ENCODE measurements at regions not wholly inside any gene's neighbourhood (a gene's known extent, or its start where the extent isn't known, plus 50 kb on each side); places are given as distances from the start of the nearest gene placed in this dataset.

DNA sequence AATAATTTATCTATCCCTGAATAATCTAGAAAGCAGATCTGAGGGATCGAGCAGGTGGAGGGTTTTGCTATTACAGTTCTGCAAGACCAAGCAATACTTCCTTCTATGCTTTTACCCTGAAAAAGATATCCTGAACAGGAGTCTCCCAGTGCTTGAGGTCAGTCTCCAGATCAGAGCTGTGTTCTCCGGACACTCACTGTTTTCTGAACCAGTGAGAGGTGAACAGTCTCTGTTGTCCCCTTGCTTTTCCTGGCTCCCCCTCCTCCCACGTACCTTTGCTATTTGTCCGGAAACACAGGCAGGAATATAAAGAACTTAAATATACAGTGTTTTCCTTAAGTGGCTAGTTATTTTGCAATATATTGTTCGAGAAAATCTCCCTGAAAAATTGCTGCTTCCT, 116.6 kb downstream of the ATXN3L start:
- no peak for TF ChIP-seq RXRA (IDR thresholded peaks at IDR 0.05; ENCODE audit: borderline replicate concordance, low read depth)
- TF ChIP-seq TAF1 (IDR thresholded peaks at IDR 0.05; ENCODE audit: borderline replicate concordance, low read depth, low read length), result no peak
- no peak for TF ChIP-seq FOSL2 (IDR thresholded peaks at IDR 0.05; ENCODE audit: borderline replicate concordance, low read depth)
- no peak for TF ChIP-seq EP300 (IDR thresholded peaks at IDR 0.05; ENCODE audit: borderline replicate concordance in 1 of 2, low read depth in 1 of 2, low read length in 1 of 2)
- TF ChIP-seq NRF1 (IDR thresholded peaks at IDR 0.05; ENCODE audit: low read depth, low read length), result no peak
- no peak for TF ChIP-seq POLR2AphosphoS5 (IDR thresholded peaks at IDR 0.05; ENCODE audit: low read depth, low read length)
- no peak for TF ChIP-seq YY1 (IDR thresholded peaks at IDR 0.05; ENCODE audit: low read depth)
- no peak for TF ChIP-seq GATA2 (CRISPR knock-in tag; IDR thresholded peaks at IDR 0.05)
- no peak for TF ChIP-seq EZH2phosphoT487 (IDR thresholded peaks at IDR 0.05; ENCODE audit: borderline replicate concordance, low read depth)
- no peak for TF ChIP-seq JUND (IDR thresholded peaks at IDR 0.05)
- no peak for TF ChIP-seq RAD21 (IDR thresholded peaks at IDR 0.05; ENCODE audit: low read length)
- TF ChIP-seq, protein P1, sequence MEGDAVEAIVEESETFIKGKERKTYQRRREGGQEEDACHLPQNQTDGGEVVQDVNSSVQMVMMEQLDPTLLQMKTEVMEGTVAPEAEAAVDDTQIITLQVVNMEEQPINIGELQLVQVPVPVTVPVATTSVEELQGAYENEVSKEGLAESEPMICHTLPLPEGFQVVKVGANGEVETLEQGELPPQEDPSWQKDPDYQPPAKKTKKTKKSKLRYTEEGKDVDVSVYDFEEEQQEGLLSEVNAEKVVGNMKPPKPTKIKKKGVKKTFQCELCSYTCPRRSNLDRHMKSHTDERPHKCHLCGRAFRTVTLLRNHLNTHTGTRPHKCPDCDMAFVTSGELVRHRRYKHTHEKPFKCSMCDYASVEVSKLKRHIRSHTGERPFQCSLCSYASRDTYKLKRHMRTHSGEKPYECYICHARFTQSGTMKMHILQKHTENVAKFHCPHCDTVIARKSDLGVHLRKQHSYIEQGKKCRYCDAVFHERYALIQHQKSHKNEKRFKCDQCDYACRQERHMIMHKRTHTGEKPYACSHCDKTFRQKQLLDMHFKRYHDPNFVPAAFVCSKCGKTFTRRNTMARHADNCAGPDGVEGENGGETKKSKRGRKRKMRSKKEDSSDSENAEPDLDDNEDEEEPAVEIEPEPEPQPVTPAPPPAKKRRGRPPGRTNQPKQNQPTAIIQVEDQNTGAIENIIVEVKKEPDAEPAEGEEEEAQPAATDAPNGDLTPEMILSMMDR (IDR thresholded peaks at IDR 0.05), result no peak
- TF ChIP-seq, protein P2, sequence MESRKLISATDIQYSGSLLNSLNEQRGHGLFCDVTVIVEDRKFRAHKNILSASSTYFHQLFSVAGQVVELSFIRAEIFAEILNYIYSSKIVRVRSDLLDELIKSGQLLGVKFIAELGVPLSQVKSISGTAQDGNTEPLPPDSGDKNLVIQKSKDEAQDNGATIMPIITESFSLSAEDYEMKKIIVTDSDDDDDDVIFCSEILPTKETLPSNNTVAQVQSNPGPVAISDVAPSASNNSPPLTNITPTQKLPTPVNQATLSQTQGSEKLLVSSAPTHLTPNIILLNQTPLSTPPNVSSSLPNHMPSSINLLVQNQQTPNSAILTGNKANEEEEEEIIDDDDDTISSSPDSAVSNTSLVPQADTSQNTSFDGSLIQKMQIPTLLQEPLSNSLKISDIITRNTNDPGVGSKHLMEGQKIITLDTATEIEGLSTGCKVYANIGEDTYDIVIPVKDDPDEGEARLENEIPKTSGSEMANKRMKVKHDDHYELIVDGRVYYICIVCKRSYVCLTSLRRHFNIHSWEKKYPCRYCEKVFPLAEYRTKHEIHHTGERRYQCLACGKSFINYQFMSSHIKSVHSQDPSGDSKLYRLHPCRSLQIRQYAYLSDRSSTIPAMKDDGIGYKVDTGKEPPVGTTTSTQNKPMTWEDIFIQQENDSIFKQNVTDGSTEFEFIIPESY (IDR thresholded peaks at IDR 0.05; ENCODE audit: borderline replicate concordance, low read depth), result no peak
- no peak for TF ChIP-seq MEF2A (IDR thresholded peaks at IDR 0.05; ENCODE audit: borderline replicate concordance, low read depth)
- TF ChIP-seq FOXJ3 (CRISPR knock-in tag; IDR thresholded peaks at IDR 0.05), result no peak
- no peak for TF ChIP-seq RCOR1 (IDR thresholded peaks at IDR 0.05; ENCODE audit: low read length)
- no peak for TF ChIP-seq SIN3A (IDR thresholded peaks at IDR 0.05; ENCODE audit: borderline replicate concordance, low read depth, low read length)
- TF ChIP-seq MXI1 (IDR thresholded peaks at IDR 0.05; ENCODE audit: low read depth, low read length), result no peak
- TF ChIP-seq, protein P3, sequence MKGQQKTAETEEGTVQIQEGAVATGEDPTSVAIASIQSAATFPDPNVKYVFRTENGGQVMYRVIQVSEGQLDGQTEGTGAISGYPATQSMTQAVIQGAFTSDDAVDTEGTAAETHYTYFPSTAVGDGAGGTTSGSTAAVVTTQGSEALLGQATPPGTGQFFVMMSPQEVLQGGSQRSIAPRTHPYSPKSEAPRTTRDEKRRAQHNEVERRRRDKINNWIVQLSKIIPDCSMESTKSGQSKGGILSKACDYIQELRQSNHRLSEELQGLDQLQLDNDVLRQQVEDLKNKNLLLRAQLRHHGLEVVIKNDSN (IDR thresholded peaks at IDR 0.05; ENCODE audit: borderline replicate concordance, low read depth), result no peak
- H3K4me3 ChIP-seq (ENCODE audit: low read depth in 2 of 2, low read length in 1 of 2), result no peak overlapping the region
- no peaks in the 10 kb centered on the region for H4K20me1 ChIP-seq (ENCODE audit: insufficient read depth)
- no peak overlapping the region for H3K9ac ChIP-seq
- no peaks in the 10 kb centered on the region for H3K36me3 ChIP-seq (replicated peaks in 1 of 2; ENCODE audit: control insufficient read depth in 1 of 2, insufficient read depth in 2 of 2, low read length in 1 of 2)
- CTCF ChIA-PET, result no interaction called here
- H3K4me2 ChIP-seq, result no peak overlapping the region
- H3F3A ChIP-seq (replicated peaks; ENCODE audit: insufficient read depth), result no peaks in the 10 kb centered on the region
- H3K9me3 ChIP-seq, result no peaks in the 10 kb centered on the region
- no peak for DNase-seq
- no peaks in the 10 kb centered on the region for H3K9me2 ChIP-seq
- H2AFZ ChIP-seq (ENCODE audit: low read depth), result peak overlapping the region; percentile 50
- H3K27me3 ChIP-seq (ENCODE audit: insufficient read depth), result no peaks in the 10 kb centered on the region
- WGBS (ENCODE audit: low lambda C conversion rate), result 56% methylated on average over 5 of the region's 5 CpGs
- no peak overlapping the region for H3K27ac ChIP-seq (ENCODE audit: low read depth in 2 of 2, low read length in 1 of 2)
- no peaks in the 10 kb centered on the region for H3K79me2 ChIP-seq (ENCODE audit: insufficient read depth)
- POLR2A ChIA-PET, result no interaction called here
- peaks cover 0 to 4% of the 10 kb centered on the region in 2 experiments; a peak in 2 of 4 replicates for H3K4me1 ChIP-seq (ENCODE audit: control insufficient read depth in 1 of 2, insufficient read depth in 2 of 2, low read depth in 1 of 2, low read length in 1 of 2)
